ENCODE measurements at regions not wholly inside any gene's neighbourhood (a gene's known extent, or its start where the extent isn't known, plus 50 kb on each side); places are given as distances from the start of the nearest gene placed in this dataset.
"Not testable (repeated sequence)": the region's sequence is repeated elsewhere in the genome, so short reads cannot be mapped to it uniquely, and the experiment has no call there.

DNA sequence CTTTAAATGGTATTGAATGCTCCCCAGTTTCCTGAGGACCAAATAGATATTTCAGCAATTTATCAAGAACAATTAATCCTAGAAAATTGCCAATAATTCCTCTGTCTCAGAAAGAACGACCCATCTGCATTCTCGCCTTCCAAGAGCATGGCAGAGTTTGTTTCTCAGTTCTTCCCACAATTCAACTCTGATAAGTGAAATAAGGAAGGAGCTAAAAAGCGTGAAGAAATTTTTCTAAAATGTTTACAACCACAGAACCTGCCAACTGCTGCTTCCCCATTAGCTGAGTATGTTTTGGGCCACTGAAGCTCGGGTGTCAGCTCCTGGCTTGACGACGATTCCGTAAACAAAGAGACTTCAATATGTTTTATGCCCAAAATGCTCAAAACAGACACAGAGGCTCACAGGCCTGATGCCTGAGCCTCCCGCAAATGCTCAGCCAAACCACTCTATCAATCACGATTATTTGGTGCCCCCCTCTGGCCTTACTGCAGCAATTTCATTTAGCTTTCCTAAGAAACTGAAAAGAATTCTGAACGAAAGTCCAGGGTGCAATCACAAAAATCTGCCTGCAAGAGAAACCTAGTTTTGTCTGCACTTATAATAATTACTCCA lies 259.2 kb upstream of the CCDC54 start:
- DNase-seq, result no peak

- DNase-seq, result no peak
Observed at GRCh38 chr3:107124885-107125284, 252.4 kb upstream of the CCDC54 start.

DNA sequence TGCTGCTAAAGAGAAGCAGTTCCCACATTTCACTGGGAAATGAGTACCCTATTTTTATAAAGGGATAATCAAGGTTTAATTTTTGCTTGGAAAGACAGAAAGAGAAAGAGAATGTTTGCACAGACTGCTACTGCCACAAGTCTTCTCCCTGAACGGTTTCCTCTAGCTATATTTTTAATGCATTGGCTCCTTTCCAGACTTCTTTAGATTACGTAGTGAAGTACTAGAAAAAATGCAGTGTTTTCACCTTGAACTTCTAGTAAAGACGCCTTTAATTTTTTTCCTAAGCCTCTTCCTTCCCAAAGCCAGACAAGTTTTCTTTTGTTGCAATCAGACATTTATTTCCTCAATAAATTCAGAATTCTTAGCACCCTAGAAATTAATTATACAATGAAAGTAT lies 248.3 kb upstream of the CCDC54 start:
- DNase-seq, result no peak

DNA sequence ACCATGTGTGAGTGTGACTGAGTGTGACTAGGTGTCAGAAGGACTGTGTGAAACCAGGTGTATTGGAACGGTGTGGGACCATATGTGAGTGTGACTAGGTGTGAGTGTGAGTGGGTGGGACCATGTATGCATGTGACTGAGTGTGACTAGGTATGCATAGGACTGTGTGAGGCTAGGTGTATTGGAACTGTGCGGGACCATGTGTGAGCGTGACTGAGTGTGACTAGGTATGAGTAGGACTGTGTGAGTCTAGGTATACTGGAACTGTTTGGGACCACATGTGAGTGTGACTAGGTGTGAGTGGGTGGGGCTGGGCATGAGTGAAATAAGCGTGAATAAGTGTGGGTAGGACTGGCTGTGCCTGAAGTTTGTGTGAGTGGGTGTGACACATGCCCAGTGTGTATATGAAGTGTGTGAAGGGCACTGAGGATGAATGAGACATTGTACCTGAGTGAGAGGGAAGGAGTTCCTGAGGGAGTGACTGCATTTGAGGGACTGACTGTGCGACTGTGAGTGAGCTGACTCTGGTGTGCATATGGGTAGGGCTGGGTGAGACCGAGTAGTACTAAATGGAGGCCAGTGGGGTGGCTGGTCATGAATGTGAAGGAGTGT lies 247.0 kb upstream of the CCDC54 start:
- no peak for DNase-seq

- no peak for DNase-seq
Observed at GRCh38 chr3:107132674-107133073, 244.6 kb upstream of the CCDC54 start.

- no peak for DNase-seq
Observed at GRCh38 chr3:107133891-107134290, 243.3 kb upstream of the CCDC54 start.

DNA sequence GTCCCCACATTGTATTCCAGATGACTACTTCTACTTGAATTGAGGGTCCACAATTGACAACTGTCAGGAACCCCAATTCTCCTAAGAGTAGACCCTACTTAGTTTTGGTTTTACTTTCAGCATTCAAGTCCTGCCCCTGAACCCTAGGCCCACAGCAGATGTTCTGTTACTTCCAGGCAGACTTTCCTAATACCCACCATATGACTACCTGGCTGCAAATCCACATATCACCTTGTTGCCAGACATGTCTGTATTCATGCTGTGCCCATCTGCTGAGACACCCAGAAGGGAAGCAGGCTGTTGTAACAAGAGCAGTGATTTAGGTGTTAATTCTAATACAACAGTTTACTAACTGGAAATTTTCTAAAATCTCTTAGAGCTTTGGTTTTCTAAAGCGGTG lies 235.1 kb upstream of the CCDC54 start:
- DNase-seq, result no peak

GRCh38 chr3:107142786-107143575 lies 234.3 kb upstream of the CCDC54 start:
- DNase-seq, result no peak

- DNase-seq, result no peak
Observed at GRCh38 chr3:107150675-107151074, 226.6 kb upstream of the CCDC54 start.

- DNase-seq, result no peak
Observed at GRCh38 chr3:107153981-107154380, 223.3 kb upstream of the CCDC54 start.

GRCh38 chr3:107172411-107172810 lies 204.8 kb upstream of the CCDC54 start:
- no peak for DNase-seq

GRCh38 chr3:107184375-107184774 lies 192.9 kb upstream of the CCDC54 start:
- DNase-seq, result no peak

DNA sequence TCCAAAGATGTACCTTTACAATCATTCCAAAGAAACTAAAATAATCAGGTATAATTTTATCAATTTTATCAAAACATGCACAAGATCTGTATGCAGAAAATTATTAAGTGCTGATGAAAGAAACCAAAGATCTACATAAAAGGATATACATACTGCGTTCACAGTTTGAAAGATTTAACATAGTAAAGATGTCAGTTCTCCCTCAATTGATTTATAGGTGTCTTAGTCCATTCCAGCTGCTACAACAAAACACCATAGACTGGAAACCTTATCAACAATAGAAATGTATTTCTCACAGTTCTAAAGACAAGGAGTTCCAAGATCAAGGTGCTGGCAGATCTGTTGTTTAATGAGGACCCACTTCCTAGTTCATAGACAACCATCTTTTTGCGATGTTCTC lies 189.0 kb upstream of the CCDC54 start:
- no peak for DNase-seq

- DNase-seq, result no peak
Observed at GRCh38 chr3:107189158-107189791, 188.0 kb upstream of the CCDC54 start.

- no peak for DNase-seq
Observed at GRCh38 chr3:107193116-107193515, 184.1 kb upstream of the CCDC54 start.

DNA sequence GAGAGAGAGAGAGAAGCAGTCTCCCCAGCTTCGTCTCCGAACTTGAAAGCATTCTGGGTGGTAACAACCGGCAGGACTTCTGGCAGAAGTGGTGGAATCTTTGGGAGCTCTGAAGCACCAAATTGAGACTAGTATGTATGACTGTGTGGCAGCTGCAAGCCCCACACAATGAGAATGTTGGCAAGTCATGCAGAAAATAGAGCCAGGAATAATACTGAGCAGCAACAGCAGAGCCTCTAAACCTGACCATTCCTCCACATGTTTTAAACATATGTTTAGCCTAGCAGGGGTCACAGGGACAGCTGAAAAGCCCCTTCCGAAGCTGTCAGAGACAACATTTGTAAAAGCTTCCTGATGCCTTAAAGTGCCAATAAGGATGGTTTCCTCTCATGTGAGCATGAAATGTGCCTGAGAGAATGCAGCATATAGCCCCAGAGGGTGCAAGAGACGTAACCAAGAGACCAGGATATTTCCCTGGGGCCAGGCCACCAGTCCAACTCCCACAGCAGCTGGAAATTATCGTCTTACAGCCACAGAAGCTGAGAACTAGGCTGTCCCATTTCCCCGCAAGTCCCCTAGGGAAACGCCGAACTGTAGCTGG lies 178.6 kb upstream of the CCDC54 start:
- DNase-seq, result no peak

- no peak for DNase-seq
Observed at GRCh38 chr3:107201146-107201545, 176.1 kb upstream of the CCDC54 start.

DNA sequence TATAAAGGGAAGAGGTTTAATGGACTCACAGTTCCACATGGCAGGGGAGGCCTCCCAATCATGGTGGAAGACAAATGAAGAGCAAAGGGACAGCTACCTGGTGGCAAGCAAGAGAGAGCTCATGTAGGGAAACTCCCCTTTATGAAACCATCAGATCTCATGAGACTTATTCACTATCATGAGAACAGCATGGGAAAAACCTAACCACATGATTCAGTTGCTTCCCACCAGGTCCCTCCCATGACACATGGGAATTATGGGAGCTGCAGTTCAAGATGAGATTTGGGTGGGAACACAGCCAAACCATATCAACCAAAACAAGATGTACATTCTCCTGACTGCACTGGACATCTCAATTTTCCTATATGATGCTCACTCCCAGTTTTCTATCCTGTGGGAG lies 174.4 kb upstream of the CCDC54 start:
- not testable (repeated sequence) for DNase-seq

GRCh38 chr3:107204121-107204520 lies 173.1 kb upstream of the CCDC54 start:
- no peak for DNase-seq

DNA sequence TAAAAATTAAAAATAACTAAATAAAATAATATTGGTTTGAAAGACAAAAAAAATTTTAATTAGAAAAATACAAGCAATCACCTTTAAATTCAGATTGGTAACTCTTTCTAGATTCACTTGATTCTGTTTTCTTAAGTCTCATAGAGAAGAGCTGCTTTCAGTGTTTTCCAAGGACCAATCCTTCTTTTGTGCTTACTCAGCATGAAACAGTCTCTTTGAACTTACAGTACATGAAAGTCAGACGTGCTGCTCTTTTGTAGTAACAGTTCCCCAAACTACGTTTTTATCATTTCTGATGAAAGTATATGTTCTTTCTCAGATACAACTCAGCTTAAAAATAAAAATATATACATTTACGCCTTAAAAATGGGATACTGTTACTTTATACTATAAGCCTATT lies 171.9 kb upstream of the CCDC54 start:
- no peak for DNase-seq

DNA sequence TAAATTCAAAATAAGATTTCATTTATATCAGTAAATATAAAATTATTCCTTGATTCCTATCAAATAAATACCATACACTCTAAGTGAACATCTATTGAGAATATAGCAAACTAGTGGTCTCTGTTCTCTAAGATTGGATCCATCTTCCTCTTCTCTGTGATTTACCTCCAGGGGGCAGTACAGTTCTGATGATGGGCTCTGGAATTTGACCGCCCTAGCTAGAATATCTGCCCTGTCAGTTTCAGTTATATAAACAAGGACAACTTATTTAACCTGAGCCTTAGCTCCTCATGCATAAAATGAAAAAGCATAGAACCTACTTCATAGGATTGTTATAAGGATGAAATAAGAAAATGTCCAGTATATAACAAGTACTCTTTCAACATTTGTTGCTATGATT lies 171.1 kb upstream of the CCDC54 start:
- DNase-seq, result no peak

GRCh38 chr3:107206945-107207344 lies 170.3 kb upstream of the CCDC54 start:
- DNase-seq, result no peak

GRCh38 chr3:107208100-107208499 lies 169.1 kb upstream of the CCDC54 start:
- no peak for DNase-seq
